ENCODE measurements at regions not wholly inside any gene's neighbourhood (a gene's known extent, or its start where the extent isn't known, plus 50 kb on each side); places are given as distances from the start of the nearest gene placed in this dataset.

- no peaks in the 10 kb centered on the region for H3K4me1 ChIP-seq (ENCODE audit: low read length)
- no peaks in the 10 kb centered on the region for H3K36me3 ChIP-seq (replicated peaks; ENCODE audit: low read depth, low read length)
- no peak overlapping the region for H3K27ac ChIP-seq (ENCODE audit: low read length)
- no peak overlapping the region for H2AFZ ChIP-seq (ENCODE audit: low read depth, low read length)
- no peak overlapping the region for H3K9ac ChIP-seq (ENCODE audit: low read length)
- no peaks in the 10 kb centered on the region for H4K20me1 ChIP-seq (ENCODE audit: insufficient read depth, low read length)
- no peak overlapping the region for H3K4me2 ChIP-seq (ENCODE audit: low read length)
- no peaks in the 10 kb centered on the region for H3K9me3 ChIP-seq (ENCODE audit: insufficient read depth, low read length)
- no peaks in the 10 kb centered on the region for H3K27me3 ChIP-seq (ENCODE audit: low read depth, low read length)
- no peak overlapping the region for H3K4me3 ChIP-seq (ENCODE audit: low read length)
- TF ChIP-seq CTCF (IDR thresholded peaks at IDR 0.05; ENCODE audit: low read depth, low read length) (no peak), EZH2phosphoT487 (IDR thresholded peaks at IDR 0.05; ENCODE audit: low read depth) (no peak)
- no peaks in the 10 kb centered on the region for H3K79me2 ChIP-seq (ENCODE audit: low read length)
These were observed 291.4 kb downstream of the JRKL start for GRCh38 chr11:96681019-96681716.

GRCh38 chr11:96694338-96694737 lies 304.5 kb downstream of the JRKL start:
- Histone ChIP-seq H3K9me3 (ENCODE audit: insufficient read depth, low read length) (no peaks in the 10 kb centered on the region), H3K36me3 (replicated peaks; ENCODE audit: low read depth, low read length) (no peaks in the 10 kb centered on the region), H3K27me3 (ENCODE audit: low read depth, low read length) (no peaks in the 10 kb centered on the region), H3K4me1 (ENCODE audit: low read length) (no peaks in the 10 kb centered on the region), H3K4me3 (ENCODE audit: low read length) (no peak overlapping the region), H3K27ac (ENCODE audit: low read length) (no peak overlapping the region), H3K9ac (ENCODE audit: low read length) (no peak overlapping the region), H4K20me1 (ENCODE audit: insufficient read depth, low read length) (no peaks in the 10 kb centered on the region), H3K4me2 (ENCODE audit: low read length) (no peak overlapping the region), H2AFZ (ENCODE audit: low read depth, low read length) (no peak overlapping the region), H3K79me2 (ENCODE audit: low read length) (no peaks in the 10 kb centered on the region)
- TF ChIP-seq CTCF (IDR thresholded peaks at IDR 0.05; ENCODE audit: low read depth, low read length) (no peak), EZH2phosphoT487 (IDR thresholded peaks at IDR 0.05; ENCODE audit: low read depth) (no peak)

- no peaks in the 10 kb centered on the region for H3K9me3 ChIP-seq (ENCODE audit: insufficient read depth, low read length)
- no peak overlapping the region for H3K9ac ChIP-seq (ENCODE audit: low read length)
- H3K79me2 ChIP-seq (ENCODE audit: low read length) = no peaks in the 10 kb centered on the region
- H3K27me3 ChIP-seq (ENCODE audit: low read depth, low read length) = no peaks in the 10 kb centered on the region
- TF ChIP-seq EZH2phosphoT487 (IDR thresholded peaks at IDR 0.05; ENCODE audit: low read depth) (no peak), CTCF (IDR thresholded peaks at IDR 0.05; ENCODE audit: low read depth, low read length) (no peak)
- H4K20me1 ChIP-seq (ENCODE audit: insufficient read depth, low read length) = no peaks in the 10 kb centered on the region
- H3K36me3 ChIP-seq (replicated peaks; ENCODE audit: low read depth, low read length) = no peaks in the 10 kb centered on the region
- no peak overlapping the region for H2AFZ ChIP-seq (ENCODE audit: low read depth, low read length)
- H3K4me1 ChIP-seq (ENCODE audit: low read length) = no peaks in the 10 kb centered on the region
- H3K4me2 ChIP-seq (ENCODE audit: low read length) = no peak overlapping the region
- no peak overlapping the region for H3K4me3 ChIP-seq (ENCODE audit: low read length)
- no peak overlapping the region for H3K27ac ChIP-seq (ENCODE audit: low read length)
These were observed 306.9 kb downstream of the JRKL start for GRCh38 chr11:96696731-96697130.

- H2AFZ ChIP-seq (ENCODE audit: low read depth, low read length) = no peak overlapping the region
- no peak overlapping the region for H3K9ac ChIP-seq (ENCODE audit: low read length)
- H3K79me2 ChIP-seq (ENCODE audit: low read length) = no peaks in the 10 kb centered on the region
These were observed 307.7 kb downstream of the JRKL start for GRCh38 chr11:96697466-96697865.

More at GRCh38 chr11:96697466-96697865, 307.7 kb downstream of the JRKL start:
- Histone ChIP-seq H3K27me3 (ENCODE audit: low read depth, low read length) (no peaks in the 10 kb centered on the region), H3K36me3 (replicated peaks; ENCODE audit: low read depth, low read length) (no peaks in the 10 kb centered on the region), H4K20me1 (ENCODE audit: insufficient read depth, low read length) (no peaks in the 10 kb centered on the region), H3K4me1 (ENCODE audit: low read length) (no peaks in the 10 kb centered on the region), H3K9me3 (ENCODE audit: insufficient read depth, low read length) (no peaks in the 10 kb centered on the region), H3K4me2 (ENCODE audit: low read length) (no peak overlapping the region), H3K4me3 (ENCODE audit: low read length) (no peak overlapping the region), H3K27ac (ENCODE audit: low read length) (no peak overlapping the region)
- no peak for TF ChIP-seq CTCF (IDR thresholded peaks at IDR 0.05; ENCODE audit: low read depth, low read length)
- no peak for TF ChIP-seq EZH2phosphoT487 (IDR thresholded peaks at IDR 0.05; ENCODE audit: low read depth)

Measured in OCI-LY3 (cell line).